ENCODE measurements at regions not wholly inside any gene's neighbourhood (a gene's known extent, or its start where the extent isn't known, plus 50 kb on each side); places are given as distances from the start of the nearest gene placed in this dataset.

- Histone ChIP-seq H3K9me3 (no peaks in the 10 kb centered on the region), H3K27ac (no peak overlapping the region), H3K4me1 (no peaks in the 10 kb centered on the region), H3K4me3 (no peak overlapping the region), H3K36me3 (no peaks in the 10 kb centered on the region), H3K27me3 (no peaks in the 10 kb centered on the region)
- intact Hi-C loops (cut with DNase I), result no loop called here
- TF ChIP-seq POLR2A (IDR thresholded peaks at IDR 0.05) (no peak), POLR2AphosphoS5 (IDR thresholded peaks at IDR 0.05; ENCODE audit: insufficient read depth in 1 of 2, low read depth in 1 of 2) (no peak), CTCF (IDR thresholded peaks at IDR 0.05) (peak in 1 of 3 experiments; percentile 23)
- no peak for DNase-seq (ENCODE audit: extremely low spot score in 2 of 2)
Observed at GRCh38 chr16:52069866-52070265, 477.1 kb downstream of the TOX3 start.

- Histone ChIP-seq H3K27me3 (no peaks in the 10 kb centered on the region), H3K4me1 (no peaks in the 10 kb centered on the region), H3K36me3 (no peaks in the 10 kb centered on the region), H3K4me3 (no peak overlapping the region), H3K9me3 (no peaks in the 10 kb centered on the region), H3K27ac (no peak overlapping the region)
- TF ChIP-seq POLR2AphosphoS5 (IDR thresholded peaks at IDR 0.05; ENCODE audit: insufficient read depth in 1 of 2, low read depth in 1 of 2), result no peak
- TF ChIP-seq CTCF (IDR thresholded peaks at IDR 0.05), result peak in 1 of 3 experiments; percentile 31
- no peak for TF ChIP-seq POLR2A (IDR thresholded peaks at IDR 0.05)
- no peak for DNase-seq (ENCODE audit: extremely low spot score in 2 of 2)
- intact Hi-C loops (cut with DNase I), result no loop called here
Observed at GRCh38 chr16:52068447-52069074, 478.4 kb downstream of the TOX3 start.

GRCh38 chr16:52066962-52067361, 480.0 kb downstream of the TOX3 start:
- TF ChIP-seq POLR2AphosphoS5 (IDR thresholded peaks at IDR 0.05; ENCODE audit: insufficient read depth in 1 of 2, low read depth in 1 of 2) (no peak), CTCF (IDR thresholded peaks at IDR 0.05) (no peak), POLR2A (IDR thresholded peaks at IDR 0.05) (no peak)
- no peak for DNase-seq (ENCODE audit: extremely low spot score in 2 of 2)
- intact Hi-C loops (cut with DNase I), result no loop called here
- H3K27ac ChIP-seq, result no peak overlapping the region
- no peaks in the 10 kb centered on the region for H3K36me3 ChIP-seq
- no peak overlapping the region for H3K4me3 ChIP-seq
- H3K9me3 ChIP-seq, result no peaks in the 10 kb centered on the region
- no peaks in the 10 kb centered on the region for H3K4me1 ChIP-seq
- H3K27me3 ChIP-seq, result no peaks in the 10 kb centered on the region

- Histone ChIP-seq H3K27me3 (no peaks in the 10 kb centered on the region), H3K4me3 (no peak overlapping the region), H3K36me3 (no peaks in the 10 kb centered on the region), H3K27ac (no peak overlapping the region), H3K4me1 (no peaks in the 10 kb centered on the region), H3K9me3 (no peaks in the 10 kb centered on the region)
- DNase-seq (ENCODE audit: extremely low spot score in 2 of 2), result no peak
- TF ChIP-seq CTCF (IDR thresholded peaks at IDR 0.05) (no peak), POLR2A (IDR thresholded peaks at IDR 0.05) (no peak), POLR2AphosphoS5 (IDR thresholded peaks at IDR 0.05; ENCODE audit: insufficient read depth in 1 of 2, low read depth in 1 of 2) (no peak)
- intact Hi-C loops (cut with DNase I), result no loop called here
Observed at GRCh38 chr16:52056259-52056658, 490.7 kb downstream of the TOX3 start.

GRCh38 chr16:52055381-52055780, 491.6 kb downstream of the TOX3 start:
- no peak overlapping the region for H3K4me3 ChIP-seq
- no peaks in the 10 kb centered on the region for H3K36me3 ChIP-seq
- DNase-seq (ENCODE audit: extremely low spot score in 2 of 2), result no peak
- TF ChIP-seq POLR2A (IDR thresholded peaks at IDR 0.05) (no peak), CTCF (IDR thresholded peaks at IDR 0.05) (no peak), POLR2AphosphoS5 (IDR thresholded peaks at IDR 0.05; ENCODE audit: insufficient read depth in 1 of 2, low read depth in 1 of 2) (no peak)
- intact Hi-C loops (cut with DNase I), result no loop called here
- no peaks in the 10 kb centered on the region for H3K4me1 ChIP-seq
- no peaks in the 10 kb centered on the region for H3K9me3 ChIP-seq
- H3K27ac ChIP-seq, result no peak overlapping the region
- no peaks in the 10 kb centered on the region for H3K27me3 ChIP-seq

All from vagina (tissue), 2 donors.